Tibial nerve (tissue), 4 donors: ENCODE measurements at regions not wholly inside any gene's neighbourhood (a gene's known extent, or its start where the extent isn't known, plus 50 kb on each side); places are given as distances from the start of the nearest gene placed in this dataset.

Experiments
- DNase-seq, 2 donors: peaks; one replicate each; pipeline ENCODE4 v3.0.0-alpha.2; 2019; ENCODE audit warnings: low spot score in 2 of 2
- H3K27ac ChIP-seq, 4 donors: fragments of 200-600 bp; sonication (generic) in 3 of 4; one replicate each; pipeline ENCODE4 v1.5.1; 2017 to 2019; ENCODE audit warnings: mild to moderate bottlenecking in 1 of 4
- H3K27me3 ChIP-seq, 2 donors: fragments of 200-600 bp; sonication (generic) in 1 of 2; one replicate each; pipeline versions ENCODE4 v1.5.1 to v1.6.0; 2017 to 2019
- H3K36me3 ChIP-seq, 3 donors: fragments of 200-600 bp; sonication (generic); one replicate each; pipeline ENCODE4 v1.5.1; 2018 to 2019
- H3K4me1 ChIP-seq, 4 donors: fragments of 200-600 bp; sonication (generic) in 3 of 4; one replicate each; pipeline ENCODE4 v1.5.1; 2017 to 2019
- H3K4me3 ChIP-seq, 4 donors: fragments of 200-600 bp; sonication (generic) in 3 of 4; one replicate each; pipeline ENCODE4 v1.5.1; 2017 to 2019; ENCODE audit warnings: mild to moderate bottlenecking in 1 of 4, moderate library complexity in 1 of 4
- H3K9me3 ChIP-seq, 4 donors: fragments of 200-600 bp; sonication (generic) in 3 of 4; one replicate each; pipeline ENCODE4 v1.5.1; 2017 to 2019
- CTCF ChIP-seq, 5 experiments: fragments of 200-600 bp in 3 of 5; fragments of 450-650 bp in 2 of 5; sonication (generic) in 3 of 5; IDR thresholded peaks; one replicate each; pipeline ENCODE4 v1.5.1; 2016 to 2019; ENCODE audit warnings: antibody characterized with exemption in 5 of 5, mild to moderate bottlenecking in 3 of 5, moderate library complexity in 2 of 5
- EP300 ChIP-seq, 2 donors: sonication (generic); formaldehyde crosslinking; IDR thresholded peaks; one replicate each; pipeline ENCODE4 v1.6.1; 2017; ENCODE audit warnings: antibody characterized with exemption in 2 of 2, mild to moderate bottlenecking in 1 of 2
- POLR2A ChIP-seq, 2 donors: fragments of 450-650 bp; IDR thresholded peaks; one replicate each; pipeline ENCODE4 v1.6.1; 2017; ENCODE audit warnings: antibody characterized with exemption in 2 of 2, mild to moderate bottlenecking in 2 of 2, moderate library complexity in 2 of 2
- WGBS, 2 donors: methylation state at CpG; one replicate each; pipeline ENCODE4 v1.1.5; 2018; 5-methylcytosine and 5-hydroxymethylcytosine counted together

DNA sequence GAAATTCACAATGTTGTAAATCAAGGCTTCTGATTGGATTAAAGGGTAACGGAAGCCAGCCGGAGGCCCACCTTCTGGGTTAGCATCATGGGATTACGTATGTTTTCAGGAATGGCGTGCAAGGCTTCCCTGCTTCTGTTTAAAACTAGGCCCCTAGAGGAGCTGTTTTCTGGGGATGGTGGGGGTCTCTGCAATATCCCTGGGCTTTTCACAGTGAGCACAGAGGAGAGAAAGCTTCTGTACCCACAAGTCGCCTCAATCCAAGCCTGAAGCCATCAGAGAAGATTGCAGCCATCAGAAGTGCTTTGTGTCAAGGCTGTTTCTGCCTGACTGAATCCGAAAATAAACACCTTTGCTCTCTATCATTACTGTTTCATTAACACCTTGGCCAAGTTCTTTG is 226.9 kb upstream of the SMIM21 start:
- no peak for TF ChIP-seq POLR2A (IDR thresholded peaks at IDR 0.05)
- no peak for TF ChIP-seq EP300 (IDR thresholded peaks at IDR 0.05)
- Histone ChIP-seq H3K27ac (no peak overlapping the region), H3K4me1 (peaks cover 0 to 9% (median 0%) of the 10 kb centered on the region in 4 donors), H3K9me3 (no peaks in the 10 kb centered on the region), H3K27me3 (no peaks in the 10 kb centered on the region), H3K36me3 (no peaks in the 10 kb centered on the region), H3K4me3 (no peak overlapping the region)
- WGBS, 2 donors: 90 to 92% methylated on average over 6 of the region's 6 CpGs
- DNase-seq: no peak

DNA sequence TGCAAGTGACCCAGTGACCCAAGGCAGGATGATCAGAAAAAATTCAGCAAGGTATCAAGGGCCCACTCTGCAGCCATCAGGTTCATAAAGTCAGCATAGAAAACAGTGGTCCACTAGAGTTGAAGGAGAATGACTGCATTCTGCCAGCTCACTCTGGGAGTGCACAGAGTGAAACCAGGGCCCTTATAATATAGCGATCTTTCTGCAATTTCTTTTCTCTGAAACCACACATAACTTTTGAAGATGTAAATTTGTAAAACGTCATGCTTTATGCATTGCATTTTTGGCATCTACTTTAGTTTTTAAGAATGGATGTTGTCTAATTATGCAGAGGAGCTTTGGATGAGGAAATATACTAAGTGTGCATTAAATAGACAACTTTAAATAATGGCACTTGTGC is 225.0 kb upstream of the SMIM21 start:
- Histone ChIP-seq H3K4me1 (peaks cover 0 to 9% (median 0%) of the 10 kb centered on the region in 4 donors), H3K36me3 (no peaks in the 10 kb centered on the region), H3K27ac (no peak overlapping the region), H3K9me3 (no peaks in the 10 kb centered on the region), H3K4me3 (no peak overlapping the region), H3K27me3 (no peaks in the 10 kb centered on the region)
- WGBS, 2 donors: 72 to 75% methylated on average over 2 of the region's 2 CpGs
- TF ChIP-seq EP300 (IDR thresholded peaks at IDR 0.05): no peak
- no peak for TF ChIP-seq POLR2A (IDR thresholded peaks at IDR 0.05)
- TF ChIP-seq CTCF (IDR thresholded peaks at IDR 0.05): no peak
- no peak for DNase-seq

DNA sequence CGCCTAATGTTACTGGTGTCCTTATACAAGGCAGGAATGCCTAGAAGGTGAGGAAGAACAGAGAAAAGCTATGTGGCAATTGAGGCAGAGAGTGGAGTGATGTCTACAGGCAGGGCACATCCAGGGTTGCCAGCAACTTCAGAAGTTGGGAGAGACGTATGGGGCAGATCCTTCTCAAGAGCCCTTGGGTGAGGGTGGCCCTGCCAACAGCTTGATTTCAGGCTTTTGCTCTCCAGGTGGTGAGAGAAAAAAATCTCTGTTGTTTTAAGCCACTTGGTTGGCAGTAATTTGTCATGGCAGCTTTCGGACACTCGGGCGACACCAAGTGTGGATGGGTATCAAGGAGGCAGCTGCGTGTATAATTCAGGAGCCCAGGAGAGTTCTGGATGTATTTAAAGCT is 217.4 kb upstream of the SMIM21 start:
- H3K27me3 ChIP-seq: no peaks in the 10 kb centered on the region
- H3K36me3 ChIP-seq: no peaks in the 10 kb centered on the region
- no peak for DNase-seq
- TF ChIP-seq CTCF (IDR thresholded peaks at IDR 0.05) (no peak), POLR2A (IDR thresholded peaks at IDR 0.05) (no peak), EP300 (IDR thresholded peaks at IDR 0.05) (no peak)
- 92 to 96% methylated on average over 6 of the region's 6 CpGs for WGBS, 2 donors
- no peak overlapping the region for H3K27ac ChIP-seq
- H3K4me1 ChIP-seq: no peaks in the 10 kb centered on the region
- peaks cover 0 to 14% (median 0%) of the 10 kb centered on the region in 4 donors for H3K9me3 ChIP-seq
- H3K4me3 ChIP-seq: no peak overlapping the region

GRCh38 chr18:75643083-75643482 is 215.6 kb upstream of the SMIM21 start:
- H3K9me3 ChIP-seq: peaks cover 0 to 14% (median 0%) of the 10 kb centered on the region in 4 donors
- H3K4me1 ChIP-seq: peaks cover 0 to 17% (median 3%) of the 10 kb centered on the region in 4 donors
- no peak overlapping the region for H3K27ac ChIP-seq
- H3K36me3 ChIP-seq: no peaks in the 10 kb centered on the region
- DNase-seq: no peak
- TF ChIP-seq CTCF (IDR thresholded peaks at IDR 0.05) (no peak), POLR2A (IDR thresholded peaks at IDR 0.05) (no peak), EP300 (IDR thresholded peaks at IDR 0.05) (no peak)
- H3K27me3 ChIP-seq: no peaks in the 10 kb centered on the region
- no peak overlapping the region for H3K4me3 ChIP-seq
- WGBS, 2 donors: 92% methylated on average over 6 of the region's 6 CpGs

GRCh38 chr18:75639472-75639831 is 211.9 kb upstream of the SMIM21 start:
- no peak for DNase-seq
- H3K36me3 ChIP-seq: no peaks in the 10 kb centered on the region
- TF ChIP-seq CTCF (IDR thresholded peaks at IDR 0.05): no peak
- TF ChIP-seq EP300 (IDR thresholded peaks at IDR 0.05): no peak
- TF ChIP-seq POLR2A (IDR thresholded peaks at IDR 0.05): no peak
- 75 to 76% methylated on average over 8 of the region's 8 CpGs for WGBS, 2 donors
- no peaks in the 10 kb centered on the region for H3K9me3 ChIP-seq
- no peak overlapping the region for H3K27ac ChIP-seq
- H3K27me3 ChIP-seq: no peaks in the 10 kb centered on the region
- H3K4me3 ChIP-seq: no peak overlapping the region
- peaks cover 0 to 19% (median 3%) of the 10 kb centered on the region in 4 donors for H3K4me1 ChIP-seq
